GM23248 (cell line): ENCODE measurements at regions not wholly inside any gene's neighbourhood (a gene's known extent, or its start where the extent isn't known, plus 50 kb on each side); places are given as distances from the start of the nearest gene placed in this dataset.

ENCODE experiments used
- EZH2 ChIP-seq: fragments of 200-600 bp; sonication (generic); IDR thresholded peaks from 2 replicates; pipeline ENCODE4 v1.6.1; 2018; ENCODE audit warnings: antibody characterized with exemption, mild to moderate bottlenecking; ENCODE audit not compliant: insufficient read depth, poor library complexity, severe bottlenecking
- EZH2phosphoT487 ChIP-seq: fragments of 200-600 bp; sonication (generic); IDR thresholded peaks from 2 replicates; pipeline ENCODE4 v1.6.1; 2018; ENCODE audit warnings: antibody characterized with exemption, moderate library complexity, mild to moderate bottlenecking, low read depth; ENCODE audit not compliant: insufficient read depth

DNA sequence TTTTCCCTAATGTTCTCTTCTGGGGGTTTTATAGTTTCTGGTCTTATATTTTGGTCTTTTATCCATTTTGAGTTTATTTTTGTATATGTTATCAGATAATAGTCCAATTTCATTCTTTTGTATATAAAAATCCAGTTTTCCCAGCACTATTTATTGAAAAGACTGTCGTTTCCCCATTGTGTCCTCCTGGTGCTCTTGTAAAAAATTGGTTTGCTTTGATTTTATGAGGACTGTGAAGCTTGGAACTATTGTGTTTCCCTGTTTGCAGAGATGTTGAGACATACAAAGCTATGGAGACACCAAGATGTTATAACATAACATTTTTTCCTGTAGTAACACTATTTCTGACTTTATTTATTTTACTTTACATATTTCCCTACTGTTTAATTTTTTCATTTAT, 163.3 kb upstream of the TUT7 start:
- TF ChIP-seq EZH2 (no peak), EZH2phosphoT487 (no peak)
